GM18870 (cell line): ENCODE measurements at regions not wholly inside any gene's neighbourhood (a gene's known extent, or its start where the extent isn't known, plus 50 kb on each side); places are given as distances from the start of the nearest gene placed in this dataset.
"Not testable (repeated sequence)": the region's sequence is repeated elsewhere in the genome, so short reads cannot be mapped to it uniquely, and the experiment has no call there.

Experiments used
- ATAC-seq: cut with Tn5 transposase; IDR thresholded peaks from one replicate; pipeline ENCODE4 v1.9.1; 2021; ENCODE audit warnings: moderate library complexity; ENCODE audit not compliant: unreplicated experiment

GRCh38 chr14:40058901-40059897 lies 627.0 kb upstream of the FBXO33 start:
- peak; percentile 57 for ATAC-seq

DNA sequence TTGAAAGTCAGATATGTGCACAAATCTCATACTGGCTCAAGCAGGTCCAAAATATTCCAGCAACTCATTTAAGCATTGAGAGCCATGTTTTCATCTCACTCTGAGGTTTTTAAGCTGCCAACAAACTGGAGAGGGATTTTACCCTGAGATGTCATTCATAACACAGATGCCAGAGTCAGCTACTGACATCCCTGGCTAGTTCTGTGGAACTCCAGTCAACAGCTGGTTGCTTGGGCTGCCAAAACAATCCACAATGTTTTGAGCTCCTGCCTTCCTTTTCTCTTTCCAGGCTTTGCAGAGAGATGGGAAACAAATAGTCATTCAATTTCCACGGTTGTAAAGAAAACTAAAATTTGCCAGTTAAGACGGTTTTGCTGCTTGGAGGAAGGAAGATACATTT lies 621.2 kb upstream of the FBXO33 start:
- ATAC-seq: no peak

DNA sequence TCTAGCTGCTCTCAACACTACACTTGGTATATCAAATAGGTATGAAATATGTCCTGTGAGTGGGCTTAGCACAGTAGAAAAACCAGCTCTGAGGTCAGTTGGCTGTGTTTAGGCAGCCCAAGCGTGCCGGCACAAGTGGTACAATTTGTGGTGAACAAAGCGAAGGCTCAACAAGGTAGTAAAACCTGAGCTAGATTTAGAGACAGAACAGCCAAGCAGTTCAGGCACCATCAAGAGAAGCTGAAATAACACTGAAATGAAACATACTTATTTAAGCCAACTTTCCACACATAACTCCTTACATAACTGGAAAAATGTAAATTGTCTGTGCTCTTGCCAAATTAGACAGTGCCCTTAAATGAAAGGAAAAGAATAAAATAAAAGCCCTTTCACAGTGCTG lies 596.8 kb upstream of the FBXO33 start:
- ATAC-seq: no peak

- ATAC-seq: no peak
Measured at GRCh38 chr14:40025101-40025500, 592.9 kb upstream of the FBXO33 start.

- ATAC-seq: no peak
Measured at GRCh38 chr14:40010961-40011360, 578.7 kb upstream of the FBXO33 start.

DNA sequence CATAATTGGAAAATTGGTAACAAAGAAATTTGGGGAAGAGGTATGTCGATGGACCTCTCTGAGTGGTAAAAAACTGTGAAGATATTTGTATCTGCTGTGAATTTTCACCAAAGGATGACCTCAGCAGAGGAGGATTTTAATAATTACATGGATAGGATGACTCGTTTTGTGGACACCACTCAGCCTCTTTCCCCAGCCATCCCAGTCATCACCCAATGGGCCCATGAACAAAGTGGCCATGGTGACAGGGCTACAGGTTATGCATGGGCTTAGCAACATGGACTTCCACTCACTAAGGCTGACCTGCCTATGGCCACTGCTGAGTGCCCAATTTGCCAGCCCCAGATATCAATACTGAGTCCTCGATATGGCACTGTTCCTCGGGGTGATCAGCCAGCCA lies 577.5 kb upstream of the FBXO33 start:
- ATAC-seq: no peak

DNA sequence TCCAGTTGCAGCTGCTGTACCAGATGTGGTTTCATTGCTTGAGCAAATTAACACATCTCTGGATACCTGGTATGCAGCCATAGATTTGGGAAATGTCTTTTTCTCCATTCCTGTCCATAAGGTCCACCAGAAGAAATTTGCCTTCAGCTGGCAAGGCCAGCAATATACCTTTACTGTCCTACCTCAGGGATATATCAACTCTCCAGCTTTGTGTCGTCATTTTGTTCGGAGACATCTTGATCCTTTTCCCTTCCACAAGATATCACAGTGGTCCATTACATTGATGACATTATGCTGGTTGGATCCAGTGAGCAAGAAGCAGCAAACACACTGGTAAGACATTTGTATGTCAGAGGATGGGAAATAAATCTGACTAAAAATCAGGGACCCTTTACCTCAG lies 576.1 kb upstream of the FBXO33 start:
- not testable (repeated sequence) for ATAC-seq

DNA sequence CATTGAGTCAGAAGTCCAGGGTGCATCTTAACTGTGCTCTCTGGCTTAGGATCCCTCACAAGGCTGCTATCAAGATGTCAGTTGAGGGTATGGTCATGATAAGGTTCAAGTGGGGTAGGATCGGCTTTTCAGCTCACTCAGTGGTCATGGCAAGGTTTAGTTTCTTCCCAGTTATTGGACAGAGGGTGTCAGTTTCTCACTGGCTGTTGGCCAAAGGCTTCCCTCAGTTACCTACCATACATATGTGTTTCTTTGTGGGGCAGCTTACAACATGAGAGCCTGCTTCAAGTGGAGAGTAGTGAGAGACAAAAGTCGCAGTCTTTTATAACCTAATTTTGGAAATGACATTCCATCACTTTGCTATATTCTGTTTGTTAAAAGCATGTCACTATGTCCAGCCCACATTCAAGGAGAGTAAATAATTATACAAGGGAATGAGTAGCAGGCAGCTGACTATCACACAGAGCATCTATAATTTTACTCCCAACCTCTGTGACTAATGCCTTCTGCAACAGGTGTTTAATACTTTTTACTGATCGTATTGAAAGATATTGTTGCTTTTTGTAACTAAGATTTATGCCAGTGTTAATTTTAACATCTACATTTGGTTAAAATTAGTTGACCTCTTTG lies 572.8 kb upstream of the FBXO33 start:
- no peak for ATAC-seq

- no peak for ATAC-seq
Measured at GRCh38 chr14:40003773-40004172, 571.5 kb upstream of the FBXO33 start.

DNA sequence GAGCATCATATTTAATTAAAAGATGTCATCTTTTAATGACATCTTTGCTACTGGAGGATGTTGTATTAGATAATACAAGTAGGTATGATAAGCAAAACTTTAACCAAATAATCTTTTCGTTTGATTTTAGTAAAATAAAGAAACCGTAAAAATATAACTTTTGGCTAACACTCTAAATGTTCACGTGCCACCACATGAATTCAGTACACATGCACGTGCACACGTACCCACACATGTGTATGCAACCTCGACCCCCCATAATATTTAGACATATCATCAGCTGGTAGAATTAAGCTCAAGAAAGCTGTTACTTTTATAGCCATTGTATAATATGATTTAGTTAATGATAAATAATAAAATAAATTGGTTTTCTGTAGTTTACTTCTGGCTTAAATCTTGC lies 566.6 kb upstream of the FBXO33 start:
- ATAC-seq: no peak

DNA sequence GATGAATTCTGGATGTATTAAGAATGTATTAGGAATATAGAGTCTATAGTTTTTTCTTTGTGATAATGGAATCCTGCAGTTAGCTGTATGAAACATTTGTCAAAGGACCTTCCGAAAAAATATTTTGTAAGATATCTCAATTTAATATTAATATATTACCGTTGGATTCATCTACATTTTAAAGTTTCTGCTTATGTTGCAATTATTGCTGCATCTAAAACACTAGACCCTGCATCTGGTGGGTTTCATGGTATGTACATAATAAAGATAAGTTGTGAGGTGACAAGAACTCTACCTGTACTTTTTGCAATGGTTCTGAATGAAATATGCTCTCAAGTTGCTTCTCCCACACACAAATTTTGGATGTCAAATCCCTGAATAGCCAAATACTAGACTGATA lies 565.9 kb upstream of the FBXO33 start:
- no peak for ATAC-seq

DNA sequence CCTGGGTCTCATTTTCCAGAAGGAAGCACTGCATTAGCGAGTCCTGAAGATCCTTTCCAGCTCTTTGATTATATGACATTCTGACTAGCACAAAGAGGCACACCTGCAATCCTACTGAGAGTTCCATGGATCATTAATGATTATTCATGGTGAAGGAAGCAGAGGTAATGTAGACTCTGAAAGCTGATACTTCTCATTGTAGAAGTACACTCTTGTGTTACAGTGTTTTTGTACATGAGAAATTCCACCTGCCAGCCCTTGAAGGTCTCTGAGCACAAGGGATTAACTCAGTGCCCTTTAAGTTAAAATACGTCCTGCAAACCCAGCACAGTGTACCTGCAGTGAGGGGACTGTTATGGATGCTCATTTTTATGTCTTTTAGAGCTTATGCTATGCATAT lies 558.8 kb upstream of the FBXO33 start:
- no peak for ATAC-seq

- no peak for ATAC-seq
Measured at GRCh38 chr14:39988939-39989338, 556.7 kb upstream of the FBXO33 start.

GRCh38 chr14:39984323-39984722 lies 552.1 kb upstream of the FBXO33 start:
- no peak for ATAC-seq

DNA sequence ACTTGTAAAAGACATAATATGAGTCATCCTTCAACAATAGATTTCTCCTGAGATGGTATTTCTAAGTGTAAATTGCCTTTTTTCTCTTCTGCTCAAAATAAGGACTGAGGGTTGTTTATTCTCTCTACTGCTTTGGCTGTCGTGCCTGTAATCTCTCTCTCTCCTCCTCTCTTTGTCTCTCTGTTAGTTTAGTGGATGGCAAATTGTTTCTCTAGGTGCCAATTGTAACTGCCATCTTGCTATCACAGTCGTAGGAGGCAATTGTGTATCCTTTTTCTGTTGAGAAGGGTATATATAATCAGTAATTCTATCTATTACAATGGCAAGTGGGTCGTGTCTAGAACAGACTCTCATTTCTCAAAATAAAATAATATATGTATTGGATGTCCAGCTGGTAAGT lies 545.0 kb upstream of the FBXO33 start:
- ATAC-seq: no peak

DNA sequence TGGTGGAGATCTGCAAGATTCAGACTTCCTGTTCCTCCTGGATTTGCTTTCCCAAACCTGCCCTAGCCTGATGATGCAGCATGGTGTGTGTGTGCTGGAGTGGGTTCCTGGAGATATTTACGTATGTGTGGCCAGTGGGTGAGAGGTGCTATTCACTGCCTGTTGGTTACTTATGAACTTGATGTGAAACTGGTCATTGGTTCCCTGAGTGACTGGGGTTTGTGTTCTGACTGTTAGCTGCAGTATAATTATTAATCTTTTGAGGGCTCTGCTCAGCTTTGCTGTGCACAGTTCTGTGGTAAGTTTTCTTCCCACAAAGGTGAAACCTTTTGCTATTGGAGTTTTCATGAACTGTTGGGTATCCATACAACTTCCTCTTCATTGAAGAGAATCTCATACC lies 541.8 kb upstream of the FBXO33 start:
- ATAC-seq: peak; percentile 99

GRCh38 chr14:39972704-39973103 lies 540.5 kb upstream of the FBXO33 start:
- ATAC-seq: no peak

DNA sequence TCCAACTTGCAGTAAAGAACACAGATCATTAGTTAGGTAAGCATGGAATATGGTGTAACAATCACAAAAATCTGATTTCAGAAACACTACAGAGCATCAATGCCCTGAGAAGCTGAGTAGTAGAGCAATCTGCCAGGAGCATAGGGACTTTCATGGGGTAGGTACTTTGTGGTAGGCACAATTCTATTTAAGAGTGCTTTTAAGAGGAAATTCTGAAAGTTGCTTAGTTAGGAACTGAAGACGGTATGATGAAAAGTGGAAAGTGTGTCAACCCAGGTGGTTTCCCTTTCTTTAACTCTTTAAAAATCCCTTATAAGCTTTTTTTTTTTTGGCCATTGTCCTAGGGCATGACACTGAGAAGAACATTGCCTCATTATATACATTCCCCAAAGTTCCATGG lies 535.7 kb upstream of the FBXO33 start:
- peak; percentile 57 for ATAC-seq

GRCh38 chr14:39957987-39958386 lies 525.8 kb upstream of the FBXO33 start:
- ATAC-seq: peak; percentile 61

GRCh38 chr14:39957290-39957689 lies 525.1 kb upstream of the FBXO33 start:
- ATAC-seq: peak; percentile 86

GRCh38 chr14:39956372-39956771 lies 524.1 kb upstream of the FBXO33 start:
- ATAC-seq: no peak

GRCh38 chr14:39948235-39948634 lies 516.0 kb upstream of the FBXO33 start:
- no peak for ATAC-seq
